Rectal smooth muscle tissue (tissue), 1 donor: ENCODE measurements at regions not wholly inside any gene's neighbourhood (a gene's known extent, or its start where the extent isn't known, plus 50 kb on each side); places are given as distances from the start of the nearest gene placed in this dataset.

ENCODE experiments used
- H3K27ac ChIP-seq: one replicate; pipeline ENCODE4 v1.7.0; 2013; ENCODE audit warnings: low read depth, low read length, inconsistent platforms
- H3K27me3 ChIP-seq: one replicate; pipeline ENCODE4 v1.7.0; 2013; ENCODE audit warnings: low read length; ENCODE audit not compliant: control insufficient read depth, insufficient read depth
- H3K36me3 ChIP-seq: one replicate; pipeline ENCODE4 v1.7.0; 2013; ENCODE audit warnings: low read length; ENCODE audit not compliant: control insufficient read depth, insufficient read depth
- H3K4me1 ChIP-seq: one replicate; pipeline ENCODE4 v1.7.0; 2013; ENCODE audit warnings: low read length; ENCODE audit not compliant: control insufficient read depth, insufficient read depth
- H3K4me3 ChIP-seq: one replicate; pipeline ENCODE4 v1.7.0; 2013; ENCODE audit warnings: low read length
- H3K9ac ChIP-seq: one replicate; pipeline ENCODE4 v1.7.0; 2013; ENCODE audit warnings: low read length

DNA sequence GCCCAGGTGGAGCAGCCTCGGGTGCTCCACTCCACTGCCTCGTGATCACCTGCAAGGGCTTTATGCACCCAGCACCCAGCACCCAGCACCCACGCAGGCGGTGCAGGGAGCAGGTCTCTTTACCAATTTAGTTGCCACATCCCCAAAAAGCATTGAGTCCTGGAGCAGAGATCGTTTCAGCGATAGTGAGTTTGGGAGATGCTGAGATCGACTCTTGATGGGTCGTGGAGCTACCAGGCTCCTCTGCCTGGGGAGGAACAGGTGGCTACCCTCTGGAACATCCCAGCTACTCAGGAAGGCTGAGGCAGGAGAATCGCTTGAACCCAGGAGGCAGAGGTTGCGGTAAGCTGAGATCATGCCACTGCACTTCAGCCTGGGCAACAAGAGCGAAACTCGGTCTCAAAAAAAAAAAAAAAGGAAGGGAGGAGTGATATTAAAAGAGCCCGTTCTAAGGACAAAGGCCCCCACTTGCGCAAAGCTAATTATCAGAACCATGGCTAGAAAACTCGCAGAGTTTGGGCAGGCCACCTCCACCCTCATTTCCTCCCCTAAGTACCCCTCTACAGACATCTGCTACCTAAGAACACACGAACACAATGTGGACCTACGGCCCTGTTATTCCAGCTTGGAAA, 106.5 kb upstream of the SLC45A1 start:
- H3K4me3 ChIP-seq: no peak overlapping the region
- H3K27me3 ChIP-seq: no peaks in the 10 kb centered on the region
- H3K36me3 ChIP-seq: no peaks in the 10 kb centered on the region
- H3K9ac ChIP-seq: no peak overlapping the region
- H3K27ac ChIP-seq: no peak overlapping the region
- no peaks in the 10 kb centered on the region for H3K4me1 ChIP-seq

DNA sequence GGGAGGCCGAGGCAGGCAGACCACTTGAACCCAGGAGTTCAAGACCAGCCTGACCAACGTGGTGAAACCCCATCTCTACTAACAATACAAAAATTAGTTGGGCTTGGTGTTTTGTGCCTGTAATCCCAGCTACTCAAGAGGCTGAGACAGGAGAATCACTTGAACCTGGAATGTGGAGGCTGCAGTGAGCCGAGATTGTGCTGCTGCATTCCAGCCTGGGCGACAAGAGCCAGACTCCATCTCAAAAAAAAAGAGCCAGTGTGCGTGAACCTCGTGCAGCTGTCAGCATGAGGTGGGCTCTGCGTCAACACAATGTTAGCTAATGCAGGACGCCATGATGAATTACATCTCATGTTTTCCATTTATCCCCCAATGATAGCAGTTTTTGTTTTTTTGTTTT, 110.7 kb upstream of the SLC45A1 start:
- no peaks in the 10 kb centered on the region for H3K36me3 ChIP-seq
- H3K4me1 ChIP-seq: peaks cover 12% of the 10 kb centered on the region
- H3K9ac ChIP-seq: no peak overlapping the region
- H3K4me3 ChIP-seq: no peak overlapping the region
- H3K27me3 ChIP-seq: no peaks in the 10 kb centered on the region
- no peak overlapping the region for H3K27ac ChIP-seq

DNA sequence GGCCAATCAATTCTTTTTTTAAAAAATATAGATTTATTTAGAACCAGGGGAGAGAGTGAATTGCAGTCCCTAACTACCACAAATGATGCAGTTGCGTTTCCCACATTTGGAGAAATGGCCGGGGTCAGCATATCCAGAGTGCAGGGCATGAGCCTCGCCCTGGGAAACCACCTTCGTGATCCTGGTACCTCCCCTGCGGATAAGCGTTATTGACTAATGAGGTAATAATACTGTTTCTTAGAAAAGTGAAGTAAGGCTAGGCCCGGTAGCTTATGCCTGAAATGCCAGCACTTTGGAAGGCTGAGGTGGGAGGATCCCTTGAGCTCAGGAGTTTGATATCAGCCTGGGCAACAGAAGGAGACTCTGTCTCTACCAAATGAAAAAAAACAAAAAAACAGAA, 111.5 kb upstream of the SLC45A1 start:
- H3K4me3 ChIP-seq: no peak overlapping the region
- H3K36me3 ChIP-seq: no peaks in the 10 kb centered on the region
- peaks cover 20% of the 10 kb centered on the region for H3K4me1 ChIP-seq
- H3K27me3 ChIP-seq: no peaks in the 10 kb centered on the region
- no peak overlapping the region for H3K27ac ChIP-seq
- H3K9ac ChIP-seq: no peak overlapping the region

GRCh38 chr1:8205771-8206170, 112.1 kb upstream of the SLC45A1 start:
- Histone ChIP-seq H3K27ac (no peak overlapping the region), H3K9ac (no peak overlapping the region), H3K4me3 (no peak overlapping the region), H3K27me3 (no peaks in the 10 kb centered on the region), H3K36me3 (no peaks in the 10 kb centered on the region), H3K4me1 (peaks cover 26% of the 10 kb centered on the region)

GRCh38 chr1:8204826-8205225, 113.1 kb upstream of the SLC45A1 start:
- Histone ChIP-seq H3K27ac (peak overlapping the region; percentile 98), H3K4me3 (no peak overlapping the region), H3K27me3 (no peaks in the 10 kb centered on the region), H3K9ac (no peak overlapping the region), H3K36me3 (no peaks in the 10 kb centered on the region), H3K4me1 (peaks cover 28% of the 10 kb centered on the region)

DNA sequence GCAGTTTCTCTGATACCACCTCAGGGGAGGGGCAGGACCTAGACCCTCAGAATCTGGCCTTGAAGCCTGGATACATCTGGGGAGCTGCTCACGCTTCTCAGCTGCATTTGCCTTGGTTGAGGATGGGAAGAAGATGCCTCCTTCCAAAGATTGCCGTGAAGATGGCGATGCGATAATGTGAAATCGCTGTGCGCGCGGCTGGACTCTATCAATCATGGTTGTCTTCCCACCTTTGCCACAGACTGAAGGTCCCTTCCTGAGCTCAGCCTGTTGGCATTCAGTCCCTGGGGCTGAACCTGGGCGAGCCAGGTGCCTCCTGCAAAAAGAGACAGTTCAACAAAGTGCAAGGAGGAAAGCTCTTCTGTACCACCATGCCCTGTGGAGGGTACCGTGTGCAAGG, 114.4 kb upstream of the SLC45A1 start:
- Histone ChIP-seq H3K9ac (no peak overlapping the region), H3K36me3 (no peaks in the 10 kb centered on the region), H3K27me3 (no peaks in the 10 kb centered on the region), H3K4me1 (peaks cover 28% of the 10 kb centered on the region), H3K4me3 (no peak overlapping the region), H3K27ac (peak overlapping the region; percentile 98)

- Histone ChIP-seq H3K9ac (no peak overlapping the region), H3K4me1 (peaks cover 28% of the 10 kb centered on the region), H3K4me3 (no peak overlapping the region), H3K36me3 (no peaks in the 10 kb centered on the region), H3K27me3 (no peaks in the 10 kb centered on the region), H3K27ac (peak overlapping the region; percentile 98)
Measured at GRCh38 chr1:8203056-8203455, 114.9 kb upstream of the SLC45A1 start.

DNA sequence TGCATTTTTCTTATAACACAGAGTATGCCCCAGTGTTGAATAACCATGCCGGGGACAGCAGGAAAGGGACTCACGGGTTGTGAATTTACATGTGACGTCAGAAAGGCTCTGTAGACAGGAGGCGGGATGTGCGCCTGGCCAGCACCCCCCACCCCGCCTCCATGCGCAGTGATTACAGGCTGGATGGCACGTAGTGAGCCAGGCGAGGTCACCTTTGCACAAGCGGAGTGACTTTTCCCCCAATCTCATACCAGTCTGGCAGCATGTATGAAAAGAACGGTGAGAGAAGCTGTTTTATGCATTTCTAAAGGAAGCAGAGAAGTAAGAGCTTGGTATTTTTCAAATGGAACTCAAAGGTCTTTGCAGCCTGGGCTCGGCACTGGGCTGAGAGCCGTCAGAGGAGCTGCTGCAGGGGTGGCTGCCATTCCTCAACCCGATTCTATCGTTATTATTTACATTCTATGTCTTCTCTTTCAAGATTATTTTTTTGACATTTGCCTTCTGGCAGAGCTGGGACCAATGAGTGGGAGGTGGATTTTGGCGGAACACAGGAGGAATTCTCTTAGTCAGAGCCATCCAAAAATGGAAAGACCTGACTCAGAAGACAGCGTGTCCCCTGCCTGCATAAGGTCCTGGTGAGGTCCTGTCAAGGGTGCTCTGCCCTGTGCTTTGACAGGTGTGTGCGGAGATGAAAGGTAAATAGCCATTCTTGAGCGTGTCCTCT, 115.6 kb upstream of the SLC45A1 start:
- Histone ChIP-seq H3K4me1 (peaks cover 35% of the 10 kb centered on the region), H3K27ac (peak overlapping the region; percentile 98), H3K4me3 (no peak overlapping the region), H3K27me3 (no peaks in the 10 kb centered on the region), H3K9ac (no peak overlapping the region), H3K36me3 (no peaks in the 10 kb centered on the region)

DNA sequence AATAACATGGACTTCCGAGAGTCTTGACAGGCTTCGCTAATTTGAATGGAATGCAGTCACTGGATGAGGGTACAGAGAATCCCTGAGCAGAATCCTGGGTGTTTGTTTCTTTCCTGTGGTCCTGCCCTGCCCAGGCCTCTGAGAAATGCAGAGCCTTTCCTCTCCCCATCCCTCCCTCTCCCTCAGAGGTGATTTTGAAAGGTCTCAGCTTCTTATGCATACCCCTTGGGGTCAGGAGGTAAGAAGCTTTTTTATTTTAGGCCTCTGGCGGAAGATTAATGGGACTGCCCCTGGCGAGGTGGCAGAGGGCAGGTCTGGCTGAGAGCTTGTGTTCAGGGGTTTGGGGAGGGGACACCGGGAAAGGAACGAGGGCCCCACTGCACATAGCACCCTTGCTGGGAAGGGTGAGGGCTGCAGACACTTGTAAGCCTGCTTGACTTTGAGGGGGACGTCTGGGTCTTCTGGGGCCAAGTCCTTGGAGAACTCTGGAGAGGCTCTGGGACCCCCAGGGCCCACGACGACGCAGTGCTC, 116.5 kb upstream of the SLC45A1 start:
- Histone ChIP-seq H3K36me3 (no peaks in the 10 kb centered on the region), H3K4me3 (no peak overlapping the region), H3K27ac (peak overlapping the region; percentile 98), H3K27me3 (no peaks in the 10 kb centered on the region), H3K9ac (no peak overlapping the region), H3K4me1 (peaks cover 36% of the 10 kb centered on the region)

- no peak overlapping the region for H3K9ac ChIP-seq
- H3K27ac ChIP-seq: peak overlapping the region; percentile 98
- peaks cover 36% of the 10 kb centered on the region for H3K4me1 ChIP-seq
- H3K27me3 ChIP-seq: no peaks in the 10 kb centered on the region
- H3K36me3 ChIP-seq: no peaks in the 10 kb centered on the region
- H3K4me3 ChIP-seq: no peak overlapping the region
Measured at GRCh38 chr1:8200317-8201115, 117.4 kb upstream of the SLC45A1 start.

DNA sequence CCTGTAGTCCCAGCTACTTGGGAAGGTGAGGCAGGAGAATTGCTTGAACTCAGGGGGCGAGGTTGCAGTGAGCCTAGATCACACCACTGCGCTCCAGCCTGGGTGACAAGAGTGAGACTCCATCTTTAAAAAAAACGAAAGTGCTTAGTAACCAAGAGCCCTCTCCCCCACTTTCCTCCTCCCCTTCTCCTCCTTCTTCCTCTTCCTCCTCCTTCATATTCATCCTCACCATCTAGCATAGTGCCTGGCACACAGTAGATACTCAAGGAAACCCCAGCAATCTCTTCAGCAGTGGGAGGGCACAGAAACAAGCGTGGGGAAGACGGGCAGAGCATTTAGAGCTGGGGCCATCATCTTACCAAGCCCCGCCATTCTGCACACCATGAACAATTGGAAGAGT, 119.4 kb upstream of the SLC45A1 start:
- no peak overlapping the region for H3K9ac ChIP-seq
- peaks cover 32% of the 10 kb centered on the region for H3K4me1 ChIP-seq
- H3K27me3 ChIP-seq: no peaks in the 10 kb centered on the region
- no peak overlapping the region for H3K4me3 ChIP-seq
- peak overlapping the region; percentile 51 for H3K27ac ChIP-seq
- H3K36me3 ChIP-seq: no peaks in the 10 kb centered on the region

DNA sequence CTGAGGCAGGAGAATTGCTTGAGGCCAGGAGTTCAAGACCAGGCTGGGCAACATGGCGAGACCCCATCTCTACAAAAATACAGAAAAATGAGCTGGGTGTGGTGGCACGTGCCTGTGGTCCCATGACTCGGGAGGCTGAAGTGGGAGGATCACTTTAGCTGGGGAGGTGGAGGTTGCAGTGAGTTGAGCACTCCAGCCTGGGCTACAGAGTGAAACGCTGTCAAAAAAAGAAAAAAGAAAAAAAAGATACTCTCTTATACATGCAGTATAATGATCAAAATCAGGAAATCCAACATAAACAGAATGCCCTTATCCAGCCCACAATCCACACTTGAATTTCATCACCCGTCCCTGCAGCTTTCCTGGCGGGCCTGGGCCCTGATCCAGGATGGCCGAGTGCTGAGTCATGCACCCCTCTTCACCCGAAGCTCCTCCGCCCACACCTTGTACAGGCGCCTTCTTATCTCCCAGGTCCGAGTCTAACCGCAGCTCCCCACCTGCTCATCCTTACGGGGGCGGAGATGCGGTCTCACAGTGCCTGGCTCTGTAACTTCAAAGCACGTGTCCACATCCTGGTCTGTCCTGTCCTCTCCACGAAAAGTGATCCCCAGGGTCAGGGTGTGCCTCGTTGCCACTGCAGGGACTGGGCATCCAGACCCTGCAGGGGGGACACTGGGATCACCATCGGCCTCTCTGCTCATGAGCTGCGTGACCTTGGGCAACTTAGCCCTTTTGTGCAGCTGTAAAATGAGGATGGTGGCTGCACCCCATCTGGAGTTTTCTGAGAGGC, 120.2 kb upstream of the SLC45A1 start:
- no peaks in the 10 kb centered on the region for H3K36me3 ChIP-seq
- no peak overlapping the region for H3K9ac ChIP-seq
- peak overlapping the region; percentile 69 for H3K27ac ChIP-seq
- no peak overlapping the region for H3K4me3 ChIP-seq
- H3K4me1 ChIP-seq: peaks cover 26% of the 10 kb centered on the region
- H3K27me3 ChIP-seq: no peaks in the 10 kb centered on the region
